A204.1 (cell line): ENCODE measurements at regions not wholly inside any gene's neighbourhood (a gene's known extent, or its start where the extent isn't known, plus 50 kb on each side); places are given as distances from the start of the nearest gene placed in this dataset.

Experiments used
- FAIRE-seq: peaks from 2 replicates; lab custom pipeline; 2012; peaks lifted over from hg19 to GRCh38; lab: Jason Lieb, UNC

DNA sequence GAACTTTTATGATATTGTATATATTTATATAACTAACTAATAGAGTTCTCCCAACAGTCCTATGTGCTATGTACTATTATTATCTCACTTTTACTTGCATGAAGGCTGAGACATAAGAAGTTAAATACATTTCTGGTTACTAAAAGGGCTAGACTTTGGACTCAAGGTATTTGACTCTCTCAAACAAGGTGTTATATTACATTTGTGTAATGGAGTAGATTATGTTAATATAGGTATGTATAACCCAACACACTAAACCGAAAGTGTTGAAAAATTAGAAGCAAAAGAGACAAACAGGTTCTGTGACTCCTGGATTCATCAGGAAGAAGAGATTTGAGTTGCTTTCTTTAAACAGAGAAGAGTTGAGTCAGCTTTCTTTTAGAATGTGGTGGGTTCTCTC, 733.6 kb upstream of the ZEB2 start:
- FAIRE-seq: no peak

DNA sequence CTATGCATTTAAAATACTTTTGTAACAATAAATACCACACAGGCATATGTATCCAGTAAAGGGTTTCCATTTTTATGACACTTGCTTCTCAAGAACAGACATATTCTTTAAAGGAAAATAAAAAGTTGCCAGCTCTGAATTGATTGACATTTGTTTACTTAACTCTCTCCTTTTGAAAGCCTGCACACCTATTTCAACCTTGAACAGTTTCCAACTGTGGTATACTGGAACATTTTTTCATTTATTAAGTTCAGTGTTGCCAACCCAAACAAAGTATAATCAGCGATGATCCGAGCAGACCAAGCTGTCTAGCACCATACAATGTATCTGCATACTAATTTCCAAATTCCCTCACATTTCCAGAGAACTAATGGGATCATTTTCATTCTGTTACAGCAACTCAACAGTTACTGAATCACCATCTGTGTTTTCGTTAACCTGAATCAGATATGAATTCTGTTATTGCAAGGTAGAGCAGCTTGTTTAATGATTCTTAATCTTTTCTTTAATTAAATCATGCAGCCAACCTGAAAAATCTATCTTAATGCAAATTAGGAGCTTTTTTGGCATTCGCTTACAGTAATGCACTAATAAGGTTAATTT, 725.5 kb upstream of the ZEB2 start:
- no peak for FAIRE-seq

DNA sequence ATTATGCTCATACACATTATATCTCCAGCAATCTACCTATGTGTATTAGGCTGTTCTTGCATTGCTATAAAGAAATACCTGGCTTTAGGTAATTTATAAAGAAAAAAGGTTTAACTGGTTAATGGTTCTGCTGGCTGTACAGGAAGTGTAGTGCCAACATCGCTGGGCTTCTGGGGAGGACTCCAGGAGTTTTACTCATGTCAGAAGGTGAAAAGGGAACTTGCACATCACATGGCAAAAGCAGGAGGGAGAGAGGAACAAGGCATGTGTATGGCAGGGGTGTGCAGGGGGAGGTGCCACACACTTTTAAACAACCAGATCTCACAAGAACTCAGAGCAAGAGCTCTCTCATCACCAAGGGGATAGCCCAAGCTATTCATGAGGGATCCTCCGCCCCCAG, 715.4 kb upstream of the ZEB2 start:
- no peak for FAIRE-seq

GRCh38 chr2:145230546-145230945, 710.6 kb upstream of the ZEB2 start:
- no peak for FAIRE-seq

DNA sequence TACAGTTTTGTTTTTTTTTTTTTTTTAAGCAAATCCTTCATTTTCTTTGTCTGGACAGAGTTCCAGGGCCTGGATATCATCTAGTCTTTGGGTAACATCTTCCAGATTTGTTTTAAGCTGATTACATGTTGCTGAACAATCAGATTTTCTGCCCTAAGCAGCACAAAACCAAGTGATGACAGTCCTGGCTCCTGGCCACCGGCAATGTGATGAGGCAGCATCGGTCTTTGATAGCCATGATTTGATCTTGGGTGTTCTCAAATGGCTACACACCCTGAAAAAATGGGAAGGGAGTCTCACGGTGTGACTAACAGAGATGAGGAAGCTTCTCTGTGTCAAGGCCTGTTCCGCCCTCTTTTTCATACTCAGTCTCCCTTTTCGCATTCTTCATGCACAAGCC, 708.6 kb upstream of the ZEB2 start:
- FAIRE-seq: no peak

GRCh38 chr2:145226901-145227300, 707.0 kb upstream of the ZEB2 start:
- FAIRE-seq: no peak

GRCh38 chr2:145221516-145221915, 701.6 kb upstream of the ZEB2 start:
- FAIRE-seq: no peak

DNA sequence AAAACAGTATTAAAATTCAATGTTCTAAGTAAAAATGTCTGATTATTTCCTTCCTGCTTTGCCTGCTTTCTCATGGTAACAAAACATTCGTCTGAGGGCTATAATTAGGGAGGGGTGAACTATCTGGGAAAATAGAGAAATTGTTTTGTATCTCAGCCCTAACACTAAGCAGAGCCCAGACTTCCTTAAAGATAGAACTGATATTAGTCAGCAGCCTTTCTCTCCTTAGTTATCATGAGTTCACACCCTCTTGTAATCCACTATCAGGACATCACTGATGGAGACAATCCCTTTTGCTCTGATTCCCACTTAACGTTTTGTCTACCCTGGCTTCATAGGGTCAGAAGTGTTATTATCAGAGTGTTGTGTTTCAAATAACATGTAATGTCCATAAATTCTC, 701.1 kb upstream of the ZEB2 start:
- FAIRE-seq: no peak

DNA sequence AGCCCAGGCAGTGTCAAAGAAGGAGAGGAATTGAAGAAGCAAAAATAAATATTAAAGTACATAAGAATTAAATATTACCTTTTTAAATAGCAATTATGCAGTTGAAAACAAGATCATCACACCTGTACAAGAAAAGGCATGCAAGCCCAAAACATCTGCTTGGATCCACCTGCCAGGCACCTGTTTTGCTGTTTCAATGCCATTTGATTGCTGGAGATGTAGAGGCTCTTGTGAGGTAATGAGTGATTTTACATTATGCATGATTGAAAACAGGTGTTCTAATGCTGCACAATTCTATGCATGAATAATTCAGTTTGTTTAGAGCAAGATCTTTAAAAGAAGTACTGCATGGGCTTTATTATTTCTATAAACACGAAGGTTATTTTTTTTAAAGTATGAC, 700.6 kb upstream of the ZEB2 start:
- FAIRE-seq: no peak

GRCh38 chr2:145207884-145208283, 688.0 kb upstream of the ZEB2 start:
- FAIRE-seq: no peak

DNA sequence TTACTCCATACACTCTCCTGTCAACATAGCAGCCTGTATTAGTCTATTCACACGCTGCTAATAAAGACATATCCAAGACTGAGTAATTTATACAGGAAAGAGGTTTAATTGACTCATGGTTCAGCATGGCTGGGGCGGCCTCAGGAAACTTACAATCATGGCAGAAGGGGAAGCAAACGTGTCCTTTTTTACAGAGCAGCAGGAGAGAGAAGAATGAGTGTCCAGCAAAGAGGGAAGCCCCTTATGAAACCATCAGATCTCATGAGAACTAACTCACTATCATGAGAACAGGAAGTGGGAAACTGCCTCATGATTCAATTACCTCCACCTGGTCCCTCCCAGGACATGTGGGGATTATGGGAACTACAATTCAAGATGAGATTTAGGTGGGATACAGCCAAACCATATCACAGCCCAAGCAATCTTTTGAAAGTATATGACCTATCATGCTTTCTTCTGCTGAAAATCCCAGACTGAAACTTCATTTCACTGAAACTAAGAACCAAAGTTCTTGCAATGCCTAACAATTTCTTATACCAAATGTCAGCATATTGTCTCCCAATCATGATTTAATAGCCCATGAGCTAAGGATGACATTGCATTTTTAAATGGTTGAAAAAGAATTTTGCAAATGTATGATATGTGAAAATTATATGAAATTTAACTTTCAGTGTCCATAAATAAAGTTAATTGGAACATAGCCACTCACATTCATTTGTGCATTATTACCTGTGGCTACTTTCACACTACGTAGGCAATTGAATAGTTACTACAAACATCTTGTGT, 686.8 kb upstream of the ZEB2 start:
- FAIRE-seq: no peak

- FAIRE-seq: no peak
Measured at GRCh38 chr2:145203891-145204290, 684.0 kb upstream of the ZEB2 start.

GRCh38 chr2:145199827-145200706, 680.1 kb upstream of the ZEB2 start:
- no peak for FAIRE-seq

DNA sequence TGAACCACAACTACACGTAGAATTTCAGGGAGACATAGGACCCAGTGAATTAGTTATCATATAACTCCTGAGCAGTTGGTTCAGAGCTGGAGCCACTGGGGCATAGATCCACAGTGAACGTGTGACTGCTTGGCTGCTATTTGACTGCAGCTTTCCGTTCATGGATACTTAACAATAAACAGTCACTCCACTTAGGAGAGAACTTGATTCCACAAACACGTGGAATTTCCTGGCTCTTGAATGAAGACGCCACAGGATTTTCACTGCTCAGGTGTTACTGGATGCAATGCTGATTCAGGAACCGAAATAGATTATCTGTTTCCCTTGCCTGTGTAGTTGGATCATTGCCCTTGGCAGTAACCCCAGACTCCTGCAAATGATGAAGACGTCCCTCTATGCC, 679.1 kb upstream of the ZEB2 start:
- FAIRE-seq: no peak

DNA sequence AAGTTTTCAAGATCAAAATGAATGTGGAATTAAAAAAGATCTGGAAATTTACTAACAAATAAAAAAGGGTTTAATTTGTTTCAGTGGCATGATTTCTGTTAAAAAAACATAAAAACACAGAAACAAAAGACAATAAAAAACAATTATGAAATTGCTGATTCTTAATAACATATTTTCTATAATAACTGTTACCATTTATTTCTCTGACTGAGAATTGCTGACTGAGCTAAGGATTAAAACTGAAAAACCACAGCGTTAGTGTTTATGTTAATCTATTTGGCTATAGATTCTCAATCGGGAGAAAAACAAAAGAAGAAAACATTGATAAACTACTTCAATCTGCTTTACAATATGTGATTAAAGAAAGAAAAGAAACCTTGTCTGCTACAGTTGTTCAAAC, 678.6 kb upstream of the ZEB2 start:
- no peak for FAIRE-seq

DNA sequence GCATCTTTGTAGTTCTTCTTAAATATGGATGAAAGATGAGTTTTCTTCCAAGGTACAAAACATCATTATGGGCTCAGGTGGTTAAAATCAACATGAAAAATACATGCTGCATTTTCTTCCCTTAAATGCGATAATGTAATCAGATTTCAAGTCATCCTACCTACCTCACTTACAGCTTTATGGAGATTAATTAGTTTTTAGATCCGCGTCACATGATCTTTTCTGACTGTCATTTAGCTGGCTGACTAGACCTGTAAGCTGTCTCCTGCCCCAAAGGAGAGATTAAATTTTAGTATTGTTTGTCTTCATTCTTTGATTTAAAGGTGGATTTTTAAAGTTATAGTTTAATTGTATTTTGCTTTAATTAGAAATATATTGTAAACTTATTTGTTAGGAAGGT, 678.0 kb upstream of the ZEB2 start:
- no peak for FAIRE-seq

GRCh38 chr2:145194673-145195072, 674.8 kb upstream of the ZEB2 start:
- no peak for FAIRE-seq

DNA sequence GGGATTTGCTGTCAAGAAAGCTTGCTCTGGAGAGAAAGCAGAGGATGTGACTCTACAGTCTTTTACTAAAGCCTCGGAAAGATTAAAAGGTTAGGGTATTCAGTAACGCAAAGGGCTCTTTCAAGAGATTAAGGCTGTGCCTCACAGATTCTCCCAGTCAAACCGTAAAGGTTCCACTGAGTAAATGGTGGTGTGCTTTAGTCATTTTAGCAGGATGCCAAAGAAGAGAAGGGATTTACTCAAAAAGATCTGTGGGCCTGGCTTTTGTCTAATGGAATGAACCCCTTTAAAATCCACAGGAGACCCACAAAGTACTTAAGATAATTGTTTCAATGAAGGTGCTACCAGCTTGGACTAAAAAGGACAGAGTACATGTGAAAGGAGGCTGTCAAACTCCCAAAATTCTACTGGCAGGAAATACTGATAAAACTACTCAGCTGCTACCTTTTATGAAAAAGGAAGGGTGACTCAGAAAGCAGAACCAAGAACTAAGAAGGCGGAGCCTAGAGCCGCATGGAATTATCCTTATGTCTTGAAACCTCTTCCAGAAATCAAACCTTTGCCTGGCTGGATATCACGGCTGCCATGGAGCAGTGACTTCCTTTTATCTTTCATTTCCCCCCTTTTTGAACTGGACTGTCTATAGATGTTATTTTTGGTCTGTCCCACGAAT, 670.2 kb upstream of the ZEB2 start:
- no peak for FAIRE-seq

GRCh38 chr2:145186303-145186702, 666.4 kb upstream of the ZEB2 start:
- no peak for FAIRE-seq

- no peak for FAIRE-seq
Measured at GRCh38 chr2:145185696-145186095, 665.8 kb upstream of the ZEB2 start.

DNA sequence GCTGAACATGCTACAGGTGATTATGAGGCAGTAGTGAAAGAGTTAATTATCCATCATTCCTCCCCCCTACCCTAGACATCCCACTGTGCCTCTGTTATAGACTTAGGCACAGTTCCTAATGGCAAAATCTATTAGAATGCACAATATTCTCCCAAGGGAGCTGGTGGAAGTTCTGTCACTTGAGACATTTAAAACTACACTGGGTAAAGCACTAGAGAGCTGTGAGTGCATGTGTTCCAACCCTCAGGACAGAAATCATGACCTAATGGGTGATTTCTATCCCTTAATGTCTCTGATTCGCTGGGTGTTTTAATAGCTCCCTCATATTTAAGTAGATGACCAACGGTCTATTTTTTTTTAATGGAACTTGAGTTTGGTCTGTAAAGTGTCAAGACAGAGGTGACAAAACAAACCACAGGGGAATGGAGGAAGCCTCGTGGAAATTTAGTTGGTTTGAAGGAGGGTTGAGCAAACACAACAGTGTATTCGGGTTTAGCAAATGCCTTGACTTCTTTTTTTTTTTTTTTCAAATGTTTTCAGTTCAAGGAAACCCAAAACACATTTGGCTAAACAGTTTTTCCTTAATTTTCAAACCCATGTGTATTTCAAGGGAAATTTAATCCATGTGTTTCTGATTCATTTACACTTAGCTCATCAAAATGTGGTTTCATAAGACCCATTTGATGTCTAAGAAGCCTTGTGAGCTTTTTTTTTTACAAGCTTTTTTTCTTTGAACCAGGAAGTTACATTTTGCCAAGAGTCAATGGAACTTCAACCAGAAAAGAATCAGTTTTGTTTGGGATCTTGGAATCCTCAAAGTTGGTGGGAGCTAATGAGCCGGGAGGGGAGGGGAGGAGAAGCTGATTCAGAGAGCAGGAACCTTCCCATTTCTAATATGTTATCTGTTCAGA, 665.1 kb upstream of the ZEB2 start:
- no peak for FAIRE-seq

GRCh38 chr2:145169285-145169684, 649.4 kb upstream of the ZEB2 start:
- no peak for FAIRE-seq
